ENCODE measurements at regions not wholly inside any gene's neighbourhood (a gene's known extent, or its start where the extent isn't known, plus 50 kb on each side); places are given as distances from the start of the nearest gene placed in this dataset.
"Not testable (repeated sequence)": the region's sequence is repeated elsewhere in the genome, so short reads cannot be mapped to it uniquely, and the experiment has no call there.

DNA sequence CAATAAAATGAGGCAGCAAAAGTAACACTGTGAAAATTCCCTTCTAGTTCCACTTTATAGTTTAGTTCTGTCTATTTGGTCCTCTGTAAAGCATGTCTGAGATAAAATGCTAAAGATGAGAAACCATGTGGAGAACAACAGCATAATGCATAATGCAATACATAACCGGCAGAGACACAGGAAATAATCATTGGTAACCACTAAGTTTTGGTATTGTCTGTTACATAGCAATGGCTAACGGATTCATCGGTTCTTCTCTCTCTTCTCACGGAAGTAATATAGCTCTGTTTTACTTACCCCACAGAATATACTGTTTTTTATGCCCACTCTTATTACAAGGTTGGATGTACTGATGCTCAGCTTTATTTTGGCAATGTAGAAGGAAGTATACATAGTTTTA is 158.9 kb downstream of the FAM174A start:
- no peak for DNase-seq (ENCODE audit: low spot score)

- DNase-seq (ENCODE audit: low spot score) = no peak
Measured at GRCh38 chr5:100697970-100698369, 162.8 kb downstream of the FAM174A start.

DNA sequence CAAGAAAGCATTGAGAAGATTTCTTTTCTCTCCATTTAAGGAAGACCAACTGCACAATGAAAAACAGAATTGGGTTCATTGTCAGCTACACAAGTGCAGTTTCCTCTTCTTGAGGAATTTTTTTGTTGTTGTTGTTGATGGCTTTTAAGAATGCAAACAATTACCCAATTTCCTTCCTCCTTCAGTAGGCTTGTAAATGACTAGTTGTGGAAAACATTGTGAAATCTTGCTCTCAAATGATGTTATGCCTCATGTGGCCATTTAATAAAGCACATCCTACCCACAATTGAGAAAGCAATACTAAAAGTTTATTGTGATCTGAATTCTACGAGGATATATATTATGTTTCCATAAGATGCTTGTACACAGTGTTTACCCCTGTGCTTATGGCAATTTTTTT is 171.6 kb downstream of the FAM174A start:
- DNase-seq (ENCODE audit: low spot score) = no peak

DNA sequence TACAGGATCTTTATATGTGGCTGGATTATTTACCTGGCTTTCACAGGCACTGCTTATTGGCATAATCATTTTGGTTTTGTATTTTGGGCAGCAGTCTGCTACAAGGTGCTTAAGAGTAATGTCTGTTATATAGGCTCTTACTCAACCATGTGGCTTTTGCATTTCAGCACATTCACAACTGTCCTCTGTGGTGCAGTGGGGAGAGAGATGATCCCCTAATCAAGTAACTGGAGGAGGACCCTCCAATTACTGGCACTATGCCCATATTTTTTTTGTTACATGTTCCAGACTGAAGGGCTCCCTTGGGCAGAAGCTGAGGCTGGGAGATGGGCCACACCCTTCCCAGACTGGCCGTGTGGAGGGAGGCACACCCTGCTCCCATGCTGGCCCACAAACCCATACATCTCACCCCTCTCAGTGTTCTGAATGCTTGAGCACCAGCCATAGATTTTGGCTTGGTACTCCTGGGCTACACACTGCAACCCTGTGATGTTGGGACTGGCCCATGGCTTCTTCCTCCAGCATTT is 173.5 kb downstream of the FAM174A start:
- no peak for DNase-seq (ENCODE audit: low spot score)

DNA sequence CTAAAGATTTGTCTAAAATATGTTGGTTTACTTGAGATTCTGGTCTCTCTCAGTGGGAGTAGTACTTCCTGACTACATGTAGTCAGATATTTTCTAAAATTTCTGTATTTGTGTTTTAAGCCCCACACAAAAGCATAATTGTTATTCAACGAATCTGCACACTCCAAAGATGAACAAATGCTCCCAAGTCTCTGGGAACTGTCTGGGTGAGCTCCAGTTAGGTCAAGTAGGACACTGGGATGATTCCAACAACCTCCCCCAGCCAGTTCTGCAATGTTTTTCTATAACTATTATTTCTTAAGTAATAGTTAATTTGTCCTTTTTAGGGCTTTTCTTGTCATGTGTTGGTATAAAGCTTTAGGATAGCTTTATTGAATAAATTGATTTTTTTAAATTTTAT is 174.6 kb downstream of the FAM174A start:
- no peak for DNase-seq (ENCODE audit: low spot score)

DNA sequence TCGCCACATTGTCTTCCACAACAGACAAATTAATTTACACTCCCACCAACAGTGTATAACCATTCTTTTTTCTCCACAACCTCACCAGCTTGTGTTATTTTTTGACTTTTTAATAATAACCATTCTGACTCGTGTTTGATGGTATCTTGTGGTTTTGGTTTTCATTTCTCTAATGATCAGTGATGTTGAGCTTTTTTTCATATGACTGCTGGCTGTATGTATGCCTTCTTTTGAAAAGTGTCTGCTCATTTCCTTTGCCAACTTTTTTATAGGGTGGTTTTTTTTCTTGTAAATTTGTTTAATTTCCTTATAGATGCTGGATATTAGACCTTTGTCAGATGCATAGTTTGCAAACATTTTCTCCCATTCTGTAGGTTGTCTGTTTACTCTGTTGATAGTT is 179.6 kb downstream of the FAM174A start:
- DNase-seq (ENCODE audit: low spot score) = not testable (repeated sequence)

DNA sequence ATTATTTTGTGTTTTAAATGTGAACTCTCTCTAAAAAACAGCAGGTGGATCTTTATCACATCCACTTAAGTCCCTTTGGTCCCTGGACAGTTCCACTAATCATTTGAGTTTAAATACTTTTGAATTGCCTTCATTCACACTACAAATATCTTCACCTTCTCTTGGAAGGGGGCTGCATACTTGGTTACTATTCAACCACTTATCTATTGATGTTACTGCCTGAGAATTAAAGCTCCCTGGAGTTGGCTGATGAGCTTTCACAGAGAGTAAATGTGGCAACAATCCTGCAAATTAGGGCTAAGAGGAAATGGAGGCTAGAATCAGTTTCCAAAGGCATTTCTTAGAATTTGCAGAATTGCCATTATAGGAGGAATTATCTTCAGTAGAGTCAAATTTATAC is 180.4 kb downstream of the ST8SIA4 start:
- no peak for DNase-seq (ENCODE audit: low spot score)

GRCh38 chr5:100723229-100723628 is 179.9 kb downstream of the ST8SIA4 start:
- no peak for DNase-seq (ENCODE audit: low spot score)

DNA sequence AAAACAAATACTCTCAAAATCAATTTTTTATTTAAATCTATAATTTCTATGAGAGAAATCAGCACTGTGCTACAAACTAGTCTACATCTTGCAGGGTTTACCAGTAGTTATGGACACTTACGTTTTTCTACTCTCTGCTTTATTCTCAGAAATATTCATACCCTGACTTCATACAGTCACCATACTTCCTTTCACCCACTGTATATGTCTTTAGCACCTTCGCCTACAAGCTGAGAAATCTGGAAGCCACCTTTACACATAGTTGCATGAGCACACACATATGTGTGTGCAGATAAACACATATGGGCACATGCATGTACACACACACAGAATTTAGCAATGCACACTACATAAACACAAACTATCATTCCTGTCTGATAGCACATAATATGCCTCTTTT is 177.0 kb downstream of the ST8SIA4 start:
- DNase-seq (ENCODE audit: low spot score) = no peak

GRCh38 chr5:100731768-100732167 is 171.3 kb downstream of the ST8SIA4 start:
- DNase-seq (ENCODE audit: low spot score) = no peak

DNA sequence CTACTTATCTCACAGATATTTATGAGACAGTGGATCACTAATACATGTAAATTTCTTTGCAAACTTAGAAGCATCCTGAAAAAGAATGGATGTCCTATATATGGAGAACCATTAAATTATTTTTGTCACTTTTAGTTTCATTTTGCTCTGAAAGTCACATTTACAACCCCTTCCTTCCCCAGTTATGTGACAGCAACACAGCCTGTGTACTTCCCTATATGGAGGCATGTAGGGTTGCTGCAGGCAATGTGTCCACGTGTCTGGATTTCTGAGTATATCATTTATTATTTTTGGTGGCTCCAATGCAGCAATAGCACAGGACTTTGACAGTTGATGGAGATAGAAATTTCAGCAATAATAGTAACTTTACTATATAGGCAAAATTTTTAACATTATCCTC is 156.4 kb downstream of the ST8SIA4 start:
- no peak for DNase-seq (ENCODE audit: low spot score)

DNA sequence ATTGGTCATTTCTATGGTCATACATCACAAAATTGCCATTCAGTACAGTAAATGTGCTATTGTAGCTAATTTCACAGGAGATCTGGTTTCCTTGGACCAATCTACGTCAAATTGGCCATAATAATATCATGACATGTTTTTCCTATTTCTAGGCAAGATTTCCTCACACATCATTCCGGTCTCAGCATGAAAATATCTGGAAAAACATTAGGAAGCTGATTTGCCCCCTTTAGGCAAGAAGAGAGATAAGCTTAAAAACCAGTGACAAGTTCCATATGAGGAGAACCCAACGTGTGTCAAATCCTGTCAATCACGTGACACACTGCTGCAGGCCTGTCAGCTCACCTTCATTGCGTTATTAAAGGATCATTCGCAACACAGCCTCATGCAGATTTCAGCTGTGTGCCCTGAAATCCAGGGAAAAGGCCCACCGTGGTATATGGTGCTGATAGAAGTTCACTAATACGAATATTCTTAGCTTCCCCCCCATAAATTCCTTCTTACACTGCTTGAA is 153.3 kb downstream of the ST8SIA4 start:
- DNase-seq (ENCODE audit: low spot score) = no peak

GRCh38 chr5:100755435-100755834 is 147.6 kb downstream of the ST8SIA4 start:
- no peak for DNase-seq (ENCODE audit: low spot score)

Data from COLO829 (cell line).